ENCODE measurements at regions not wholly inside any gene's neighbourhood (a gene's known extent, or its start where the extent isn't known, plus 50 kb on each side); places are given as distances from the start of the nearest gene placed in this dataset.

DNA sequence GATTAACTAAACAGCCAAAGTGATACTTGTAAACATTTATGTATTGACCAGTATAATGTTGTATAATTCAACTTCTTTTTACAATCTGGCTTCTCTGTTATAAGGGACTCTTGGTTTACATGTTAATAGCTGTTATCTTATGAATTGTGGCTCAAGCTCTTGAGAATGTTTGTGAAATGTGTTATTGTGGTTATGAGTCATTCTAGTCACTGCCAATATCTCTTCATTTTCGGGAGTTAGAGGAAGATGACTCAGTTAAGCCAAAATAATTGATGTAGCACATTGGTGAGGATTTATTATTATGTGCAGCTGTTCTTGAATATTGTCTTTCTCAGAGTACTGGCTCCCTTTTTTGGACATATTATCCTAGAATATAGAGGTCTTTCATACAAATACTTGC is 655.2 kb upstream of the RIOK2 start:
- Histone ChIP-seq H3K4me3 (replicated peaks; ENCODE audit: insufficient read depth, low read length) (no peak overlapping the region), H3K27me3 (ENCODE audit: insufficient read depth, poor library complexity, severe bottlenecking) (no peaks in the 10 kb centered on the region), H3K27ac (replicated peaks) (no peak overlapping the region)
- no peak for TF ChIP-seq SPI1 (IDR thresholded peaks at IDR 0.05; ENCODE audit: borderline replicate concordance, low read depth)
- TF ChIP-seq, protein P1, sequence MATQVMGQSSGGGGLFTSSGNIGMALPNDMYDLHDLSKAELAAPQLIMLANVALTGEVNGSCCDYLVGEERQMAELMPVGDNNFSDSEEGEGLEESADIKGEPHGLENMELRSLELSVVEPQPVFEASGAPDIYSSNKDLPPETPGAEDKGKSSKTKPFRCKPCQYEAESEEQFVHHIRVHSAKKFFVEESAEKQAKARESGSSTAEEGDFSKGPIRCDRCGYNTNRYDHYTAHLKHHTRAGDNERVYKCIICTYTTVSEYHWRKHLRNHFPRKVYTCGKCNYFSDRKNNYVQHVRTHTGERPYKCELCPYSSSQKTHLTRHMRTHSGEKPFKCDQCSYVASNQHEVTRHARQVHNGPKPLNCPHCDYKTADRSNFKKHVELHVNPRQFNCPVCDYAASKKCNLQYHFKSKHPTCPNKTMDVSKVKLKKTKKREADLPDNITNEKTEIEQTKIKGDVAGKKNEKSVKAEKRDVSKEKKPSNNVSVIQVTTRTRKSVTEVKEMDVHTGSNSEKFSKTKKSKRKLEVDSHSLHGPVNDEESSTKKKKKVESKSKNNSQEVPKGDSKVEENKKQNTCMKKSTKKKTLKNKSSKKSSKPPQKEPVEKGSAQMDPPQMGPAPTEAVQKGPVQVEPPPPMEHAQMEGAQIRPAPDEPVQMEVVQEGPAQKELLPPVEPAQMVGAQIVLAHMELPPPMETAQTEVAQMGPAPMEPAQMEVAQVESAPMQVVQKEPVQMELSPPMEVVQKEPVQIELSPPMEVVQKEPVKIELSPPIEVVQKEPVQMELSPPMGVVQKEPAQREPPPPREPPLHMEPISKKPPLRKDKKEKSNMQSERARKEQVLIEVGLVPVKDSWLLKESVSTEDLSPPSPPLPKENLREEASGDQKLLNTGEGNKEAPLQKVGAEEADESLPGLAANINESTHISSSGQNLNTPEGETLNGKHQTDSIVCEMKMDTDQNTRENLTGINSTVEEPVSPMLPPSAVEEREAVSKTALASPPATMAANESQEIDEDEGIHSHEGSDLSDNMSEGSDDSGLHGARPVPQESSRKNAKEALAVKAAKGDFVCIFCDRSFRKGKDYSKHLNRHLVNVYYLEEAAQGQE (IDR thresholded peaks at IDR 0.05; ENCODE audit: insufficient replicate concordance, low read depth): no peak
- TF ChIP-seq, protein P2, sequence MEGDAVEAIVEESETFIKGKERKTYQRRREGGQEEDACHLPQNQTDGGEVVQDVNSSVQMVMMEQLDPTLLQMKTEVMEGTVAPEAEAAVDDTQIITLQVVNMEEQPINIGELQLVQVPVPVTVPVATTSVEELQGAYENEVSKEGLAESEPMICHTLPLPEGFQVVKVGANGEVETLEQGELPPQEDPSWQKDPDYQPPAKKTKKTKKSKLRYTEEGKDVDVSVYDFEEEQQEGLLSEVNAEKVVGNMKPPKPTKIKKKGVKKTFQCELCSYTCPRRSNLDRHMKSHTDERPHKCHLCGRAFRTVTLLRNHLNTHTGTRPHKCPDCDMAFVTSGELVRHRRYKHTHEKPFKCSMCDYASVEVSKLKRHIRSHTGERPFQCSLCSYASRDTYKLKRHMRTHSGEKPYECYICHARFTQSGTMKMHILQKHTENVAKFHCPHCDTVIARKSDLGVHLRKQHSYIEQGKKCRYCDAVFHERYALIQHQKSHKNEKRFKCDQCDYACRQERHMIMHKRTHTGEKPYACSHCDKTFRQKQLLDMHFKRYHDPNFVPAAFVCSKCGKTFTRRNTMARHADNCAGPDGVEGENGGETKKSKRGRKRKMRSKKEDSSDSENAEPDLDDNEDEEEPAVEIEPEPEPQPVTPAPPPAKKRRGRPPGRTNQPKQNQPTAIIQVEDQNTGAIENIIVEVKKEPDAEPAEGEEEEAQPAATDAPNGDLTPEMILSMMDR (IDR thresholded peaks at IDR 0.05; ENCODE audit: insufficient read depth, low read length): no peak
- no peak for TF ChIP-seq POLR2AphosphoS5 (IDR thresholded peaks at IDR 0.05; ENCODE audit: low read depth)
- no peak for TF ChIP-seq GABPA (IDR thresholded peaks at IDR 0.05; ENCODE audit: low read depth)
- peak in 1 of 2 experiments; percentile 31 for DNase-seq (ENCODE audit: low read depth in 1 of 2, low spot score in 1 of 2)

DNA sequence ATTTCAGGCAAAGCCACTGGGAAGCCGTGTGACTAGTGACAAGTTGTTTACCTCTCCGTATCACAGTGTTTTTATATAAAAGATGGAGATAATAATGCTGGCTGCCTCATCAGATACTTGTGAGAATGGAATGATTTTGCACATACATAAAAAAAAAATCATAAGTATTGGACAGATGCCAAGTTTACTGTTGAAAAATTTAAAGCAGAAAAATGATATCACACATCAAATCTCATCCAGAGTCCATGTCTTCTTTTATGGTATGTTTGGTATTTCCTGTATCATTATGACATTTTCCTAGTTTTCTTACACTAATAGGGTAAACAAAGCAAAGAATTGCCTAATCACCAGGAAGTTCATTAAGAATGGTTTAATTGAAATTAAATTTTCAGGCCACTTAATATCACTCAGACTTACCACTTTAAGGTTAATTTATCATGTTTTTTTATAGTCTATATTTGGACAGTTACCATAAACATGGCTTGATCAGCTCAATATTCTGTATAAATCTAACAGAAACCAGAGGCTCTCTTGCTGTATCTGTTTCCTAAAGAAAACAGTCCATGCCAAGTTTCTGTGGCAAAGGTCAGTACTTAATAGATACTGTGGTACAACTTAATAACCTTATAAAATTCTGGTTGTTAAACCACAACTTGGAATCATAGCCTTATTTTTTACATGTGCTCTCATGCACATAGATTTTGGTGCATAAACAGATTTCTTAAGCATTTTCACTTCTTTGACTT is 656.5 kb upstream of the RIOK2 start:
- Histone ChIP-seq H3K4me3 (replicated peaks; ENCODE audit: insufficient read depth, low read length) (no peak overlapping the region), H3K27me3 (ENCODE audit: insufficient read depth, poor library complexity, severe bottlenecking) (no peaks in the 10 kb centered on the region), H3K27ac (replicated peaks) (no peak overlapping the region)
- DNase-seq (ENCODE audit: low read depth in 1 of 2, low spot score in 1 of 2): no peak
- no peak for TF ChIP-seq GABPA (IDR thresholded peaks at IDR 0.05; ENCODE audit: low read depth)
- TF ChIP-seq SPI1 (IDR thresholded peaks at IDR 0.05; ENCODE audit: borderline replicate concordance, low read depth): no peak
- TF ChIP-seq, protein P2 (IDR thresholded peaks at IDR 0.05; ENCODE audit: insufficient read depth, low read length): no peak
- TF ChIP-seq, protein P1 (IDR thresholded peaks at IDR 0.05; ENCODE audit: insufficient replicate concordance, low read depth): no peak
- TF ChIP-seq POLR2AphosphoS5 (IDR thresholded peaks at IDR 0.05; ENCODE audit: low read depth): no peak

DNA sequence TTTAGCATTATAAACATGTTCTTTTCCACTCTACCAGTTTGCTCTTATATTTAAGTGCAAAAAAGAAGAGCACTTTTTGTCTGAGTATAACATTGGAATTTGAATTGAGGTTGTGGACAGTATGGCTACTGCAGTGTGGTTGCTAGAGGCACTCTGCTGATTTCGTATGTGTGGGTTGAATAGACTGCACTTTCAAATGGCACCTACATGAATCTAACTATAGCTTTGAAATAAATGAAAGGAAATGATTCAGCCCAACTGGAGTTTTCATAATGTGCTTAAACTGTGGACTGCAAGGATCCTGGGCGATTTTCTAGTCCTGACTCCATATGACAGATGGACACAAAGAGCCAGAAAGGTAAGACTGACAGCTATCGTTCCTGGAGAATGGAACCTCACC is 657.6 kb upstream of the RIOK2 start:
- Histone ChIP-seq H3K4me3 (replicated peaks; ENCODE audit: insufficient read depth, low read length) (no peak overlapping the region), H3K27me3 (ENCODE audit: insufficient read depth, poor library complexity, severe bottlenecking) (no peaks in the 10 kb centered on the region), H3K27ac (replicated peaks) (no peak overlapping the region)
- TF ChIP-seq, protein P2 (IDR thresholded peaks at IDR 0.05; ENCODE audit: insufficient read depth, low read length): no peak
- TF ChIP-seq, protein P1 (IDR thresholded peaks at IDR 0.05; ENCODE audit: insufficient replicate concordance, low read depth): no peak
- no peak for TF ChIP-seq GABPA (IDR thresholded peaks at IDR 0.05; ENCODE audit: low read depth)
- no peak for TF ChIP-seq SPI1 (IDR thresholded peaks at IDR 0.05; ENCODE audit: borderline replicate concordance, low read depth)
- TF ChIP-seq POLR2AphosphoS5 (IDR thresholded peaks at IDR 0.05; ENCODE audit: low read depth): no peak
- DNase-seq (ENCODE audit: low read depth in 1 of 2, low spot score in 1 of 2): no peak
